SKM-1 treated with dmso at 0.1 percent for 144 hours (cell line): ENCODE measurements at regions not wholly inside any gene's neighbourhood (a gene's known extent, or its start where the extent isn't known, plus 50 kb on each side); places are given as distances from the start of the nearest gene placed in this dataset.
"Not testable (repeated sequence)": the region's sequence is repeated elsewhere in the genome, so short reads cannot be mapped to it uniquely, and the experiment has no call there.

Source experiments
- DNase-seq: peaks from one replicate; lab custom pipeline; 2025; ENCODE audit not compliant: unreplicated experiment; lab: John Stamatoyannopoulos, UW

GRCh38 chr3:168796339-168796738 is 700.6 kb upstream of the GOLIM4 start:
- DNase-seq, result no peak

GRCh38 chr3:168794427-168794826 is 698.7 kb upstream of the GOLIM4 start:
- no peak for DNase-seq

GRCh38 chr3:168782193-168782592 is 686.5 kb upstream of the GOLIM4 start:
- no peak for DNase-seq

- not testable (repeated sequence) for DNase-seq
Measured at GRCh38 chr3:168779970-168780645, 684.4 kb upstream of the GOLIM4 start.

- no peak for DNase-seq
Measured at GRCh38 chr3:168753724-168754123, 658.0 kb upstream of the GOLIM4 start.

GRCh38 chr3:168752339-168752738 is 656.6 kb upstream of the GOLIM4 start:
- no peak for DNase-seq

- no peak for DNase-seq
Measured at GRCh38 chr3:168747697-168748096, 652.0 kb upstream of the GOLIM4 start.

- no peak for DNase-seq
Measured at GRCh38 chr3:168738527-168739325, 643.0 kb upstream of the GOLIM4 start.

- DNase-seq, result no peak
Measured at GRCh38 chr3:168736202-168736601, 640.5 kb upstream of the GOLIM4 start.

- DNase-seq, result no peak
Measured at GRCh38 chr3:168730073-168730472, 634.3 kb upstream of the GOLIM4 start.

GRCh38 chr3:168722091-168722490 is 626.4 kb upstream of the GOLIM4 start:
- DNase-seq, result no peak

GRCh38 chr3:168714609-168715240 is 619.0 kb upstream of the GOLIM4 start:
- no peak for DNase-seq

GRCh38 chr3:168709073-168709472 is 613.3 kb upstream of the GOLIM4 start:
- DNase-seq, result no peak

GRCh38 chr3:168707900-168708299 is 612.2 kb upstream of the GOLIM4 start:
- no peak for DNase-seq

GRCh38 chr3:168705412-168705811 is 609.7 kb upstream of the GOLIM4 start:
- DNase-seq, result no peak

GRCh38 chr3:168696051-168696450 is 600.3 kb upstream of the GOLIM4 start:
- no peak for DNase-seq

GRCh38 chr3:168693870-168694269 is 598.1 kb upstream of the GOLIM4 start:
- DNase-seq, result no peak

GRCh38 chr3:168688267-168688666 is 592.5 kb upstream of the GOLIM4 start:
- DNase-seq, result no peak

- no peak for DNase-seq
Measured at GRCh38 chr3:168684519-168684918, 588.8 kb upstream of the GOLIM4 start.

- no peak for DNase-seq
Measured at GRCh38 chr3:168678730-168679129, 583.0 kb upstream of the GOLIM4 start.

GRCh38 chr3:168671091-168671490 is 575.4 kb upstream of the GOLIM4 start:
- no peak for DNase-seq
